SIG-M5 treated with dmso at 0.1 percent for 504 hours (cell line): ENCODE measurements at regions not wholly inside any gene's neighbourhood (a gene's known extent, or its start where the extent isn't known, plus 50 kb on each side); places are given as distances from the start of the nearest gene placed in this dataset.
"Not testable (repeated sequence)": the region's sequence is repeated elsewhere in the genome, so short reads cannot be mapped to it uniquely, and the experiment has no call there.

Experiments
- DNase-seq: peaks from one replicate; lab custom pipeline; 2025; ENCODE audit not compliant: unreplicated experiment; lab: John Stamatoyannopoulos, UW

DNA sequence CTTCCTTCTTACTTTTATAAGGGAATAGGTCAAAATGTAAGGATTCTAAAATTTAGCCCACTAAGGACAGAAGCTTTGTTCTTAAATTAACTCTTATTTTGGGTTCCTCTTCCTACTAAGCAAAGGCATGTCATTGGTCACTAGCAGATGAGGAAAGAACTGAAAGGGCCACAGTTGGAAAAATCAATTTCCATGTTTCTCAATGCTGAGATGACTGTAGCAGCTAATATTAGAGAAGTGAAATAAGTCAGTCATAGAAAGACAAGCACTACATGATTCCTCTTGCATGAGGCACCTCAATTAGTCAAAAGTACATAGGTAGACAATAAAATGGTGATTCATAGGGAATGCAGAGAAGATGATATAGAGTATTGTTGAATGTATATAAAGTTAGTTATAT, 353.7 kb downstream of the RSL24D1 start:
- no peak for DNase-seq

DNA sequence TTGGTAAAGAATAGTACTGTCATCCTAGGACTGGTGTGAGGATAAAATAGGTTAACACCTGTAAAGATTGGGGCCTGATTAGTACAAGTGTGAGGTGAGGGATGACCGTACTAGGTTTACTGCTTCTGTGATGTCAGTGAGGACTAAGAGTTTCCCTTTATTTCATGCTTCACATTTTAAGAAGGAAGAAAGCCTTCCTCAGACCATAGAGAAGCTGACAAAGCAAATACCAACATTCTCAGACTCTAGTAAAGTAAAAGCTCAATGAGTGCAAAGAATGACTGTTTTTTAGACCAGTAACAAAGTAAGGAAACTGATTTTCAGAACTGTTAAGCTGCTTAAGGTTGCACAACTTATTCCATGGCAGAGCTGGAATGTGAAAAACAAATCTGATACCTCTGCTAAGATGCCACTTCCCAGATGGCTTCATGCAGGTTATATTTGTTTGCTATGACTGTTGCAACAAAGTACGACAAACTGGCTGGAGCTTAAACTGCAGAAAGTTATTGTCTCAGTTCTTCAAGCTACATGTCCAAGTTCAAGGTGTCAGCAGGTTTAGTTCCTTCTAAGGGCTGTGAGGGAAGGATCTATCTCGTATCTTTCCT, 354.9 kb downstream of the RSL24D1 start:
- DNase-seq: no peak

DNA sequence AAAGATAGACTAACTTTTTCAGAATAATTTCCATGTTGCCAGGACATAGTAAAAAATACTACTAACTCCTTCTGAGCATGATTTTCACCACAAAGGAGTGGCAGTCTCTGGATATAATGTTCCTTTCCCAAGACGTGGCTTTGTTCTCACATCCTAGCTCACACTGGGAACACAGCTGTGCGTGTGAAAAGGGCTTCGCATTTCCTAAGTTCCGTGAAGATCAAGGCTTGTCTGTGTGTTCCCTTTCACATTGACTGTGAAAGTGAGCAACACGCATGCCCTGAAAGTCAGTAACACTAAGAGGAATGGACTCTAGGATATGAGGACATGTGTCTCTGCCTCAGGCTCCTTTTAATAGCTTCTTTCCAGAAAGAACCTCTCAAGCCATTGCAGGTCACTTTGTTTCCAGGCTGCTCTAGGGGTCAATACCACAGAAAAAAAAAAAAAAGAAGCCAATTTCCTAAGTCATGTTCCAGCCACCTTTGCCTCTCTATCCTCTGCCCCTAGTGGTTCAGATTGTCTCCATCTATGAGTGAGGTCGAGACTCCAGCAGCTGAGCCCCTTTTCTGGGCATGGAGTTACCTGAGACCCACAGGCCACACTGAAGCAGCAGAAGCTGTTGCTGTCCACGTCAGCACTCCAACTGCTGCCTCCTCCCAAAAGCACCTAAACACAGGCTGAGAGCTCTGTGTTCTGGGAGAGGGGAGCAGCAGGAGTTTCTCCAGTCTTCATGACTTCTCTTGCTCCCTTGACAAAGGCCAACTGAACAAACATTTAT, 355.9 kb downstream of the RSL24D1 start:
- DNase-seq: no peak

DNA sequence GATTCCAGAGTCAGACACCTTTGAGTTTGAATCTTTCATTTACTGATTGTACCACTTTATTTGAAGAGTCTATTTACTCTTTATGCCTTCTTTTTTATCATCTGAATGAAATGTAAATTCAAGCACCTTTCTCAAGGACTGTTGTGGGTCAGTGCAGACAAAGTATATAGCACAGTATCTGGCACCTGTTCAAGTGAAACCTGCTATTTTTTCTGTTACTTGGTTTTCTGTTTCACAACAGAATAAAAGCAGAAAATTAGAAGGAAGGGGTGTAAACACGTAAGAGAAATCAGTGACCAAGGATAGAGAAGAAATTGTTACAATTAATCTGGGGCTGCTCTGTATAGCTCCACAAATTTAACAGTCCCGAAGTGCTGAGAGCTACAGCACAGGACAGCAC, 357.4 kb downstream of the RSL24D1 start:
- no peak for DNase-seq

DNA sequence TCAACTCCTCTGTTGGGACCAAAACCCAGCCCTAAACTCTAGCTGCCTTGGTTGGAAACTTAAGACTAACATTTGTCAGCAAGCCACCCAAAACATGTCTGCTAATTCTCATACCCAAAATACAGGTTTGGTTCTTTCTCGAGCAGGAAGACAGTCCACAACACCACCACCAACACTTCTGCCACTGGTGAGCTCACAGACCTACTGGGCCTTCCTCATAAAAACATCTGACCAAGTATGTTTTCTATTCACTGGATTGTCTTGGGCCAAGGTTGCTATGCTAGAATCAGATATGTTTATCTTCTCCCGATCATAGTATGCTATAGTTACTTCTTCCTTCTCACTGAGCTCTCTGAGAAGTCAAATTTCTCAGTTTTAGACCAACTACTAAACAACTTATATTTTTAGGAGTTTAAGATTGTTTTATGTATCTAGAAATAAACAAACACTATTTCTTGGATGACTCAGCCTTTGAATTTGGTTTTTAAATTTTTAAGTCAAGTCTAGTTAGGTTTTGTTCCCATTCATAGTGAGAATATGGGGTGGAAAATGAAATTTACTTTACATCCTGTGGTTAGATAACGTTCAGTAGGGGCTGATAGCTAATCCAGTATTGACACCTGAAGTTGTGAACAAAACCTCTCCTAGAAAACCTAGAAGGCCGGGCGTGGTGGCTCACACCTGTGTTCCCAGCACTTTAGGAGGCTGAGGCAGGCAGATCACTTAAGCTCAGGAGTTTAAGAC, 360.5 kb downstream of the RSL24D1 start:
- DNase-seq: no peak

DNA sequence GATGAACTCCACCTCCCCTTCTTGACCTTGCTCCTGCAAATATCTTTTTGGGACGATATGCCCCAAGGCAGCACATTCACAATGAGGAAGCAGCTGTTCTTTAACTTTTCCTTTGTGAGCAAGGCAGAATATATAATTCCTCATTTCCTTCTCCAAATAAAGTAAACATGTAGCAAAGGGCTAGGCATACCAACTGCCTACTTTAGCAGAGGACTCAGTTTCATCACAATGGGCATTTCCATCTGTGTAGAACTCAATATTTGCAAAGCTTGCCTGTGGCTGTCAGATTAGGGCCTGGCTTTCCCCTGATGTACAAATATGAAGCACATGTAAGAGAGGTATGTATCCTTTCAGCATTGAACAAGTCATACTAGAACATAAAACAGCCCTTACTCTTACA, 366.9 kb downstream of the RSL24D1 start:
- DNase-seq: no peak

DNA sequence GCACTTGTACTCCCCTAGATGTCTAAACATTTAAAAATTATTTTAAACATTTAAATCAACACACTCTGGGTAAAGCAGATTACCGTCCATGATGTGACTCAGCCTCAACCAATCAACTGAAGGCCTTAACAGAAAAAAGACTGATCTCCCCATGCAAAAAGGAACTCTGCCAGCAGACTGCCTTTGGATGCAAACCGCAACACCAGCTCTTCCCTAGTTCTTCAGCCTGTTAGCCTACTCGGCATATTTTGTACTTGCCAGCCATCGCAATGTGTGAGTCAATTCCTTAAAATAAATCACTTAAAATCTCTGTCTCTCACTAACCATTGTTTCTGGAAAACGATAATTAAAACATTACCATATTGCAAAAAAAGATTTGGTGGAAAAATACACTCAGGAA, 375.9 kb downstream of the RSL24D1 start:
- DNase-seq: no peak

DNA sequence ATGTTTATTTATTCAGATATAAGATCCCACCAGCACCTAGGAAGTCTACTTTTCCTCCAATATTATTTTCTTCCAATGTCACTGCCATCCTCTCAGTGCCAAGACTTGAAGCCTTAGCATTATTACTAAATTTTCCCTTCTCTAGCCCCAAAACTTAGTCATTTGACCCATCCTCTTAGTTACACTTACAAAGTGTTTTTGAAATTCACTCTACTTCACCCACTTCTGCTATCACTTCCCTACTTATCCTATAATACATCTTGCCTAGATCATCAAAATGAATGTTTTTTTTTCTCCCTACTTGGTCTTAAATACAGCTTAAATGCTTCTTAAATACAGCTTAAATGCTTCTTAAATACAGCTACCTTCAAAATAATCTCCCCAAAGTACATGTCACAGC, 376.6 kb downstream of the RSL24D1 start:
- DNase-seq: no peak

DNA sequence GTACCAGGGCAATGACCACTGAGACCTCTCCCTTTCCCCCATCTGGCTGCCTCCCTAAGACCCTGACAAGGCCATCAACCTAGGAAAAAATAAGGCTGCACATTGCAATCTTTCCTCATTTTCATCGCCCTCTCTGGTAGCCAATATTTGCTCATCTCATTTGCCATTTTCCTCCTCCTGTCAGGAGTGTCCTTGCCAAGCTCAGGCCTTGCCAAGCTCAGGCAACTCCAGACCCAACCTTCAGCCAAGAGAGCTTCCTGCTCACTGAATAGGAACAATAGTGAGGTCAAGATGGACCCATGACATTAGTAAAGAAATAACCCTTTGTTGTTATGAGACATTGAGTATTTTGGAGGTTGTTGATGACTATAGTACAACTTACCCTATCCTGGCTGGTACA, 380.3 kb downstream of the RSL24D1 start:
- no peak for DNase-seq

DNA sequence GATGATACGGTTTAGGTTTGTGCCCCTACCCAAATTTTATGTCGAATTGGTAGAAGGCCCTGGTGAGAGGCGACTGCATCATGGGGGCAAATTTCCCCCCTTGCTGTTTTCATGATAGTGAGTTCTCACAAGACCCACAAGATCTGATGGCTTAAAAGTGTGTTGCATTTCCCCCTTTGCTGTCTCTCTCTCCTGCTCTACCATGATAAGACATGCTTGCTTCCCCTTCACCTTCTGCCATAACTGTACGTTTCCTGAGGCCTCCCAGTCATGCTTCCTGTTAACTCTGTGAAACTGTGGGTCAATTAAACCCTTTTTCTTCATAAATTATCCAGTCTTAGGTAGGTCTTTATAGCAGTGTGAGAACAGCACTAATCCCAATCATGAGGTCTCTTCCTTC, 381.2 kb downstream of the RSL24D1 start:
- DNase-seq: no peak

DNA sequence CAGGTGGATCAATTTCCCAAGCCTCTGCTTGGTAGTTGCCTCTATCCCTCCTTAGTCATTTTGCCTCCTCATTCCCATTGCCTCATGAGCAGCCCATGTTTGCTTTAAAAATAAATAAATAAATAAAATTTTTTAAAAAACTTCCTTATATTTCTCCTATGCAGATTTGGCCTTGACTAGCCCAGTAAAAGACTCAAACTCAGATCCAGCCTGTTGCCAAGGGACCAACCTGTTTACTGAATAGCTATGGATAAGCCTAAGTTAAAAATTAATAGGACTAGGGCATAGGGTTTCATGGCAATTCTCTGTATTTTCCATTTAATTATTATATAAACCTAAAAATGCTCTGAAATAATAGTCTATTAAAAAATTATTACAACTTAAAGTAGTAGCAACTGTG, 384.4 kb downstream of the RSL24D1 start:
- DNase-seq: no peak

DNA sequence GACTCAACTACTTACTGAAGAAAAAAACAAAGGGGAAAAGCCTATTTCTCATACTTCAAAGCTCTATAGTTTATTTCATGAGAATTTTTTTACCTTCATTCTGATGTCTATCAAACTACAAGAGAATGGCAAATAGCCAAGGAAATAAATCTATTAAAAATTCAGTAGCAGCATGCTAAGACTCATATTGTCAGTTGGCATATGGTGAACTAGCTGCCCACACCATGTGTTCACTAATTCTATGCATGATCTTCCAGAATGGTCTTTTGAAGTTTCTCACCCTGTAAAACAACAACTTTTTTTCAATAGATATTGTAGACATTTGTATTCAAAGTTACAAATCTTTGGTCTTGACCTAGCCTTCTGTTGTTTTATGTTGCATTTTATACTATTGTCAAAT, 386.2 kb downstream of the RSL24D1 start:
- DNase-seq: no peak

DNA sequence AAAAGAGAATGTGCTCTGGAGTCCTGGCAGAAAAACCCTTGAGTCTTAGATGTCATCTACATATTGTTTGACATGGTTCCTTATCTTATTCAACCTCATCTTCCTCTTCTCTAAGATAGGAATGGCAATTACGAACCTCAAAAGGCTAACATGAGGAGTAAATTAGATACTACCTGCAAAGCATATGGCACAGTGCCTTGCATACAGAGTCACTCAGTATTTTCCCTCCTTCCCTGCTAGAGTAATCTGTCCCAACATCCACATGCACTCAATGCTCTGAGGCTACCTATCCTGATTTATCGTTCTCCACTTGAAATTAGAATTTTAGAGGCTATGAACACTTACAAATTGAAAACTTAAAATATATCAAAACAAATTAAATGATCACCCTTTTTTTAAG, 386.7 kb downstream of the RSL24D1 start:
- DNase-seq: no peak

DNA sequence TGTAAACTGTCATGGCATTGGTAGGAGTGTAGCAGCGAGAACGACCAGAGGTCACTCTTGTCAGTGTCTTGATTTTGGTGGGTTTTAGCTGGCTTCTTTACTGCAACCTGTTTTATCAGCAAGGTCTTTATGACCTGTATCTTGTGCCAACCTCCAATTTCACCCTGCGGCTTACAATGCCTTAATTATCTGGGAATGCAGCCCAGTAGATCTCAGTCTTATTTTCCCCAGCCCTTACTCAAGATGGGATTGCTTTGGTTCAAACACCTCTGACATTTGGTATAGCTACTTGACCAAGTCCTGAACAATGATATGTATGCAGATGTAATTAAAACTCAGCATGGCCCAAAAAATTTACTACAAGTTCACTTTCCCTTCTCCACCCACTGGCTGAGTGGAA, 388.4 kb downstream of the RSL24D1 start:
- DNase-seq: no peak

DNA sequence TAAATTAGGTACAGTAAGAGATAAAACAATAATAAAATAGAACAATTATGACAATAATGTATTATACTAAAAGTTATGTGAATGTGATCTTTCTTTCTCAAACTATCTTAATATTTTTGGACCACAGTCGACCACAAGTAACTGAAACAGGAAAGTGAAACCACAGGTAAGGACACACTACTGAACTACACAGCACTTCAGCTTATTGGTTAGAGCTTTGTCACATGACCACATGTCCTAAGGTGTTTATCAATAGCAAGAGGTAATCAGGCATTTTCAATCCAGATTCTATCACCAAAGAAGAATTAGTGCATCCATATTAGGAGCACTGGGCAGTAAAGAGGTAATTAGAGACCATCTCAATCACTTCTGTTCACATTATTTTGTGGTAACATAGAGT, 392.8 kb downstream of the RSL24D1 start:
- no peak for DNase-seq

DNA sequence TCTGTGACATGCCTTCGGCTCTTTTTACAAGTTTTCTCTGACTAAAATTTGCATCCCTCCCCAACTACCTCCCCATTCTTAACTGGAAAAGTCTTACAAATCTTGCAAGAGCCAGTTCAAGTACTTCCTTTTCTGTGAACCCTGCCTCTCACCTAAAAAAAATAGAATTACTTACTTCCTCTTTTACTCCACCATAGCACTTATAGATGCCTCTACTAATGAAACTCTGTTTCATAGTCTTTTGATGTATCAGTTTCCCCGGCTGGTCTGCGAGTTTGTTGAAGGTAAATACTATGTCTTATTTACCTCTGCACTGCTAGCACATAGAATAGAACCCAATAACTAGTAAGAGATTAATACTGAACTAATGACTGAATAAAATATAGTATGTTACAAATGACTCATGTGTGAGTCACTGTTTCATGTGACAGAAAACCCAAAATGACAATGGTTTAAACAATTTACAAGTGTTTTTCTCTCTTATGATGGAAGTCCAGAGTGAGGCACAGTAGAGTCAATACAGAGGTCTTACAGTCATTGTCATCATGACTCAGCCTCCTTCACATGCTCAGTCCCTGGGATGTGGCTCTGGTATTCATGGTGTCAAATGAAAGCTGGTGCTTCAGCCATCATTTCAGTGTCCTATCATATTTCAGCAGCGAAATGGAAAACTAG, 393.5 kb downstream of the RSL24D1 start:
- peak; percentile 77 for DNase-seq

DNA sequence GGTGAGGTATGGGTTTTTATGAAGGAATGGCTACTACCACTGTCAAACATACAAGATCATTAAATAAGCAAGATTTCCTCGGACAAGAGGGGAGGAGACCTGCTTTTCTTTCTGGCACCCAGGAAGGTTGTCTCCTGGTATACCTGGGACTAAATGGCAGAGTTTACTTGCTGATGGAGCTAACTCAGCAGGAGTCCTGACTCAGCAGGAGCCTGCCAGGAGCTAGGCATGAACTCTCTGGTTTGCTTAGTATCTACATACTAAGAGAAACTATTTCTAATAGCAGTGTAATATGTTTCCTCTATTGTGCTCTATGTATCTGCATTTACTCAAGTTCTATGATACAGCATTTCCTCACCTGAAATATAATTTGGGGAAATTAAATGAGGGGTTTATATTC, 404.2 kb downstream of the RSL24D1 start:
- DNase-seq: no peak

DNA sequence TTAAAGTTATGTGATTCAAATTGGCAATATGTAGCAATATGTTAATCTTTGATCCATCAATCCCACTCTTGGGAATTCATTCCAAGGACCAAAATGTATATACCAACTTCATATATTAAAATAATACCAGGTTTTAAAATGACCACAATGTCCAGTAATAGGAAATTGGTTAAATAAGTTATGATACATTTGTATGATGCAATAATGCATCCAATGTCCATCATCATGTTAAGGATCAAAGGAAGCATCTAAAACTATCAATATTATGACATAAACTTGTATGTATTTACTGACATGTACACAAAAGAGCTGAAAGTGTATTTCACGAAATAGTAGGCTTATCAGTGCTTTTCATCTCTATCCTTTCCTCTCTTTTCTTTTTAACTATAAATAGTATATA, 406.0 kb downstream of the RSL24D1 start:
- DNase-seq: no peak

DNA sequence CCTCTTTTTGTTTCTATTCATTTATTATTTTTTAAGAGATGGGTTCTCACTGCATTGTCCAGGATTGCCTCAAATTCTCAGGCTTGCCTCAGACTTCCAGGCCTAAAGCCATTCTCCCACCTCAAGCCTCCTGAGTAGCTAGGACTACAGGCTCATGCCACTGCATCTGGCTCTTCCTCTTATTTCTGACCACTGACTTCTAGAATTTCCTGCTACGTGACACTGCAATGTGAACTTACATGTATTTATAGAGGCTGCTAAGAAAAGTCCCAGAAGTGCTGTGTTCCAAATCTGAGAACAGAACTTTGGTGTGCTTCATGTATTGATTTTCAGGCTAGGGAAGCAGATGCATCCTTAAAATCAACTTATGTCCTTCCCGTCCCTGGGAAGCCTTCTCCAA, 407.4 kb downstream of the RSL24D1 start:
- DNase-seq: no peak

DNA sequence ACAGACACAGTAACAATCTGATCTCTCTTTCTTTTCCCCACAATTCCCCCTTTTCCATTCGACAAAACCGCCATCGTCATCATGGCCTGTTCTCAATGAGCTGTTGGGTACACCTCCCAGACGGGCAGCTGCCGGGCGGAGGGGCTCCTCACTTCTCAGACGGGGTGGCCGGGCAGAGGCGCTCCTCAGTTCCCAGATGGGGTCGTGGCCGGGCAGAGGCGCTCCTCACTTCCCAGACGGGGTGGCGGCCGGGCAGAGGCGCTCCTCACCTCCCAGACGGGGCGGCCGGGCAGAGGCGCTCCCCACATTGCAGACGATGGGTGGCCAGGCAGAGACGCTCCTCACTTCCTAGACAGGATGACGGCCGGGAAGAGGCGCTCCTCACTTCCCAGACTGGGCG, 415.5 kb downstream of the RSL24D1 start:
- DNase-seq: not testable (repeated sequence)

DNA sequence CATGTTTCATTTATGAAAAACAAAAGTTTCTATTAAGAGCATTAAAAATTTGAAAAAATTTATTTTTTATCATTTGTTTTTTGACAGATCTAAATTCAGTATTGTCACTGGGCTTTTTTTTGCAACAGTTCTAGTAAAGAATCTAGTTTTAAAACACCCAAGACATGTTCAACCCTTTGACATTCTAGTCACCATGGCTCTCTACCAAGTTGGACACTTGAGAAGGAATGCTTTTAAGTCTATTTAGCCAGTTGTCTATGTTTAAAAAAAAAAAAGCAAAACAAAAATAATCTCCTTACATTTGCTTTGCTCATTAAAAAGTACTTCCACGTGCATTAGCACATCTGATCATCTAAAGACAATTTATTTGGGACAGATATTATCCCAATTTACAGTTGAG, 417.5 kb downstream of the RSL24D1 start:
- no peak for DNase-seq

DNA sequence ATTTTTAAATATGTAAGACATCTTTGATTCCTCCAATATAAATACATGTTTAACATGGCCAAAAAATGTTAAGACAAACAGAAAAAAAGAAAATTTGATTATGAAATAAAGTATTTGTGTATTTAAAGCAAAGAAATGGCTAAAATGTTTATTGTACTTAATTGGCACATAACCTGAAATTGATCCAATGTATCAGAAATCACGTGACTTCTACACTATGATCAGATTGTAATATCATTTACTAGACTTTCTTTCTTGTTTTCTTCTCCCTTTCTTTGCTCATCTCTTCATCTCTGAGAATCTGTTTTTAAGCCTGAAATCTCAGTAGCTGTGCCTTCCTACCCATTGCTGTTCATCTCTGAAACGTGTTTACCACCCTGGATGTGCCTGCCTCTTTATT, 420.3 kb downstream of the RSL24D1 start:
- no peak for DNase-seq
